GM21576 (cell line): ENCODE measurements at regions not wholly inside any gene's neighbourhood (a gene's known extent, or its start where the extent isn't known, plus 50 kb on each side); places are given as distances from the start of the nearest gene placed in this dataset.
"Not testable (repeated sequence)": the region's sequence is repeated elsewhere in the genome, so short reads cannot be mapped to it uniquely, and the experiment has no call there.

Experiments
- ATAC-seq: cut with Tn5 transposase; IDR thresholded peaks from one replicate; pipeline ENCODE4 v1.9.1; 2021; ENCODE audit warnings: mild to moderate bottlenecking, moderate library complexity; ENCODE audit not compliant: unreplicated experiment

DNA sequence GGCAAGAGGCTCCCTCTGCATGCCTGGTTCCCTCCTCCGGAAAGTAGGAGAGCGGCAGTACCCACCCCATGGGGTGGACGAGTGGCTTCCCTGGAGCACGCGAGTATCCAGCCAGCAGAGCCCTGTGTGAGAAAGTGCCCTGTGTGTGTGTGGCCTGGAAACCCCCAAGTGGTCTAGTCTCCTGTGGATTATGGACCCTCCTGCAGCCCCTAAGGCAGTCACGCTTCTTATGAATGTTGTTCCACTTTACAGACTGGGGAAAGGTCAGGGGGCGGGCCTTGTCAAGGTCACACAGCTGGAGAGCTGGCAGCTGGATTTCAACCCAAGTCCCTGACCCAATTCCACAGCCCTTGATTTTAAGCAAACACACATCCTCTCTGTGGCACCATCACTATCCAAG, 252.5 kb upstream of the SULF2 start:
- ATAC-seq: not testable (repeated sequence)

DNA sequence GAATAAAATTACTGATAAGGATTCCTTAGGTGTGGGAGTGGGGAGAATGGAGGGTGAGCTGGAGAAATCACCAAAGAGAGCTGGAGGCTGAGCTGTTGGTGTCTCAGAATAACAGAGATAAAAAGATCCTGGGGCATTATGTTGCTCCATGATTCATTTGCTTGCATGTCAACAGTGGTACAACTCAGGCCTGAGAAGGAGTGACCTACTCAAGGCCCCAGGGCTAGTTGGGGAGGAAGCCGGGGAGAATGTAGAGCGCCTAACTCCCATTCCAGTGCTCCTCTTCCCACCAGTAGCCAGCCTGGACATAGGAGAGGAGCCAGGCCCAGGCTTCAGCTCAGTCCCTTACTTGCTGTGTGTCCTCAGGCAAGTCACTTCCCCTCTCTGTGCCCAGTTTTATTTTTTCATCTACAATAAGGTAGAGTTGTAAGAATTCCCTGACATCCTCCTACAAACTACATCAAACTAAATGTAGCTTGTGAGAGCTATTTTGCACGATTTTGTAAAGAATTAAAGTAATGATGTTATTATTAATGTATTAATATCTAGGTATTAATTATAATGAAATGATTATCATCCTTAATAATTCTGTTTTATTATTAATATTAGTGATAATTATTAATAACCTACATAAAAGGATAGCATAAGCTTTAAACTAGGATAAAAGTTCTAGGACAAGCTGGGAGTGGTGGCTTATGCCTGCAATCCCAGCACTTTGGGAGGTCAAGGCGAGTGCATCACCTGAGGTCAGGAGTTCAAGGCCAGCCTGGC, 250.9 kb upstream of the SULF2 start:
- no peak for ATAC-seq

DNA sequence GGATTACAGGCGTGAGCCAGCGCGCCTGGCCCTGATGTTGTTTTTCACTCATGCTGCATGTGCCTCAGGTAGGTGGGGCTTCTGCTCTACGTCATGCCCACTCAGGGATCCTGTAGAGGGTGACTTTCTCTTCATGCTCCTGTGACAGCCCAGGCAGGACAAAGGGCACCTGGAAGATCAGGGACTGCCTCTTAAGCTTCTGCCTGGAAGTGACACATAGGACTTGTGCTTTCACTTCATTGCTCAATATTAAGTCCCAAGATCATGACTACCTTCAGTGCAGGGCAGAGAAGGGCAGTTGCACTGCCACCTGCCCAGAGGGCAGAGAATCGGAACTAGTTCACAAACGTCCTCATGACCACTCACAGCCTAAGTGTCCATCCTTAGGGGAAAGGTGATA, 249.5 kb upstream of the SULF2 start:
- ATAC-seq: no peak

DNA sequence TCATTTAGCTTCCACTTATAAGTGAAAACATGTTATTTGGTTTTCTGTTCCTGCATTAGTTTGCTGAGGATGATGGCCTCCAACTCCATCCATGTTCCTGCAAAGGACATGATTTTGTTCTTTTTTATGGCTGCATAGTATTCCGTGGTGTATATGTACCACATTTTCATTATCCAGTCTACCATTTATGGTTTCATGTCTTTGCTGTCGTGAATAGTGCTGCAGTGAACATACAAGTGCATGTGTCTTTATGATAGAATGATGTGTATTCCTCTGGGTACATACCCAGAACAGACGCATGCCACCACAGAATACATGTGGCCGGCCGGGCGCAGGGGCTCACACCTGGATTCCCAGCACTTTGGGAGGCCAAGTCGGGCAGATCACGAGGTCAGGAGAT, 247.7 kb upstream of the SULF2 start:
- ATAC-seq: not testable (repeated sequence)

DNA sequence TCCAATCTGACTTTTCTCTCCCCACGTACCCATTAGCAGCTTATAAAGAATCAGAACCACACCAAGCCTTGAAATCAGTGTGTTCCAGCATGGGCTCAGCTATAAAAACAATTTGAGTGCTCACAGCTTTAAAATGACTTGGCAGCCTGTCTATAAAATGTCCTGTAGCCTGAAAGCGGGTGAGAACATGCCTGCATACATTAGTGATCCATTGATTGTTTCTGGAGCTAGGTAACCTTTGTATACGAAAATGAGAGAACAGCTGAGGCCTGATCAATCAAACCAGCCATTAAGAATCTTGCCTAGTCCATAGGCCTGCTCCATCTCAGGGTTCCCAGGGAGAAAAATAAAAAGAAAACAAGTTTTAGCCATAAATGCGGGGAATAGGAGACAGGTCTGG, 245.8 kb upstream of the SULF2 start:
- ATAC-seq: no peak

GRCh38 chr20:48026981-48027592, 241.8 kb upstream of the SULF2 start:
- no peak for ATAC-seq

DNA sequence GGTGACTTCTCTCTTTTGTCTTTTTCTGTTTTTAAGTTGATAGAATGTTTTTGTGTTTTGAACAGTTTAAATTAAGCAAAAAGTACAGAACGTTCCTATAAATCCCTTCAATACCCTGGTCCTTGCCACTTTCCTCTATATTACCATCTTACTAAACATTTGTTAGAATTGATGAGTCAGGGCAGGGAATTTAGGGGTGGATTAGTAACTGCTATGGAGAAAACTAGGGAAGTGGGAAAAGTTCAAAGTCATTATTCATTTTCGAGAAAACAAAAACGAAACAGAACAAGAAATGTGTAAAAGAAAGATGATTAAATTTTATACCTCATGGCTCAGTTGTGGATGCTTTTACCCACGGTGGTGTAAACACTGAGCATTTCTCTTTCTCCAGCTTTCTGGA, 240.4 kb upstream of the SULF2 start:
- ATAC-seq: no peak

DNA sequence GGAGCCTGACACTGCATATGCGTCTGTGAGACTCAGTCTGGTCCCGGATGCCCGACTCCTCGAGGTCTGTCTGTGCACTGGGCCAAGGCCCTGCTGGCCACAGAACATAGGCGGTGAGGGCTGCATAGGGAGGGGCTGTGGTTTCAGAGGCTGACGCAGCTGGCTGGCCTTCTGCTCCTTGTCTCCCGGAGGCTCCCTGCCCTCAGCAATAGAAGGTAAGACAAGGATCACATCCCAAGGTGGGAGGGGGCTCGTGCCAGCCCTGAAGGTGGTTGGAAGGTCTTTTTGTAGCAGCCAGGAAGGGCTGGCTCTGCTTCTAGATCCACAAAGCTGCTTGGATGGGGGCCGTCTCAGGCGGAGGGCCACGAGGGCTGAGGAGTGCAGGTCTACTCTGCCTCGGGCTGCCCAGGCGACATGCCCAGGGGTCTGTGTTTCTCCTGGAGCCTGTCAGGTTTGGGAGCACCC, 239.8 kb upstream of the SULF2 start:
- no peak for ATAC-seq

GRCh38 chr20:48024539-48024938, 239.3 kb upstream of the SULF2 start:
- no peak for ATAC-seq

- not testable (repeated sequence) for ATAC-seq
Measured at GRCh38 chr20:48020696-48021095, 235.4 kb upstream of the SULF2 start.

- no peak for ATAC-seq
Measured at GRCh38 chr20:48019940-48020339, 234.7 kb upstream of the SULF2 start.

- no peak for ATAC-seq
Measured at GRCh38 chr20:48019496-48019895, 234.2 kb upstream of the SULF2 start.

GRCh38 chr20:48018851-48019250, 233.6 kb upstream of the SULF2 start:
- ATAC-seq: not testable (repeated sequence)

DNA sequence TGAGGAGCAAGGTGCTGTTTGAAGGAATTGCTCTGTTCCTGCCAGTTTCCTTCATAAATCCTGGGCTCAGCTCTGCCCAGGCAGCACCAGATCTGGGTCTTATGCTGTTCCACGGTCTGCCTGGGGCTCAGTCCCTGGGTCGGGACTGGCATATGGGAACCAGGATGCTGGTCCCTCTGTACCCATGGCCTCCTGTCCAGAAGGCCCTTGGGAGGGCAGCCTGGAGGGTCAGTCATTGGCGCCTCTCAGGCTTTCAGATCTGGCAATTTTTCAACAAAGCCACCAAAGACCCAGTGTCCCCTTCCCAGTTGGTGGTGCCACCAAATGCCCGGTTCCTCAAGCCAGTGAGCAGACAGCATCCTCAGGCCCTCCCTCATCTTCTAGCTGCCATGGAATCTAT, 232.7 kb upstream of the SULF2 start:
- no peak for ATAC-seq

GRCh38 chr20:48017509-48017908, 232.2 kb upstream of the SULF2 start:
- ATAC-seq: no peak

GRCh38 chr20:48015943-48016723, 230.9 kb upstream of the SULF2 start:
- no peak for ATAC-seq

DNA sequence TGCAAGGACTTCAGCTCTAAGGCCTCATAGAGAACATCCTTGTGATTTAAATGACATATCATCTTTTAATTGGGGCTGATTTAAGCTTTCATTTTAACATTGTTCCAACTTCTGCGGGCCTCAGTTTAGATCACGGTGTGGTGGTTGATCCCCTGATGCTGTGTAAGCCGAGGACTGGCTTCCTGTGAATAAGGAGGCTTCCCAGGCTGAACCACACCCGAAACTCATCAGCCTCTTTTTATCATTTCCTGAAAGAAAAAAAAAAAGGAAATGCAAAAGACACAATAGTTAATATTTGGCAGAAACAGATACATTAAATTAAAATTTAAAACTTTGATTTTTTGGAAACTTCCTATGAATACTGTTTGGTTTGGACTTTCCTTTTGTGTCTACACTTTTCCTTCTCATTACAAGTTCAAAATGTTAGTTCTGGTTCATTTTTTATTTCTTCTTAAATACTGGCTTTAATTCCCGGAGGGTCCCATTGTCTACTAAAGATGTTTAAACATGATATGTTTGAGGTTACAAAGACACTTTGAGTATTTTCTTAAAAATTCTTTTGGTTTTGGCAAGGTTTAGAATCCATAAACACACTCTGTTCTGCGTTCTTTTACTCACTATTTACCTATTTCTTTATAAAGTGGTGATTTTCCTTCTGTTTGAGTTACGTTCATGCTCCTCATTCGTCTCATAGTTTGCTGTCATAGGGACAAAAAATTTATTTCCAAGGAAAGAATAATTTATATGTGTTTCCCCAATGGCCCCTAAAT, 230.0 kb upstream of the SULF2 start:
- ATAC-seq: no peak

GRCh38 chr20:48012401-48012974, 227.2 kb upstream of the SULF2 start:
- no peak for ATAC-seq

GRCh38 chr20:48011025-48011424, 225.7 kb upstream of the SULF2 start:
- ATAC-seq: no peak

DNA sequence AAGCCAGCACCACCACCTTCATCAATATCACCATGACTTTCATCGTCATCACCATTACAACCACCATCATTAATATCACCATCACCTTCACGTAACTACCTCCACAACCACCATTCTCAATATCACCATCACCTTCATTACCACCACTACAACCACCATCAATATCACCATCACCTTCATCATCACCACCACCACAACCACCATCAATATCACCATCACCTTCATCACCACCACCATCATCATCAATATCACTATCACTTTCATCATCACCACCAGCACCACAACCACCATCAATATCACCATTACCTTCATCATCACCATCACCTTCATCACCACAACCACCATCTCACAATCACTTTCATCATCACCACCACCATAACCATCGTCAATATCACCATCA, 225.3 kb upstream of the SULF2 start:
- no peak for ATAC-seq
